Left renal pelvis (tissue), 4 donors: ENCODE measurements at regions not wholly inside any gene's neighbourhood (a gene's known extent, or its start where the extent isn't known, plus 50 kb on each side); places are given as distances from the start of the nearest gene placed in this dataset.
A peak's percentile ranks its signal among the peaks of the same experiment; 100 is the strongest.

Source experiments
- DNase-seq, 4 donors: peaks; one replicate each; pipeline ENCODE4 v3.0.0-alpha.2; 2013; ENCODE audit warnings: low read depth in 4 of 4, low spot score in 3 of 4

DNA sequence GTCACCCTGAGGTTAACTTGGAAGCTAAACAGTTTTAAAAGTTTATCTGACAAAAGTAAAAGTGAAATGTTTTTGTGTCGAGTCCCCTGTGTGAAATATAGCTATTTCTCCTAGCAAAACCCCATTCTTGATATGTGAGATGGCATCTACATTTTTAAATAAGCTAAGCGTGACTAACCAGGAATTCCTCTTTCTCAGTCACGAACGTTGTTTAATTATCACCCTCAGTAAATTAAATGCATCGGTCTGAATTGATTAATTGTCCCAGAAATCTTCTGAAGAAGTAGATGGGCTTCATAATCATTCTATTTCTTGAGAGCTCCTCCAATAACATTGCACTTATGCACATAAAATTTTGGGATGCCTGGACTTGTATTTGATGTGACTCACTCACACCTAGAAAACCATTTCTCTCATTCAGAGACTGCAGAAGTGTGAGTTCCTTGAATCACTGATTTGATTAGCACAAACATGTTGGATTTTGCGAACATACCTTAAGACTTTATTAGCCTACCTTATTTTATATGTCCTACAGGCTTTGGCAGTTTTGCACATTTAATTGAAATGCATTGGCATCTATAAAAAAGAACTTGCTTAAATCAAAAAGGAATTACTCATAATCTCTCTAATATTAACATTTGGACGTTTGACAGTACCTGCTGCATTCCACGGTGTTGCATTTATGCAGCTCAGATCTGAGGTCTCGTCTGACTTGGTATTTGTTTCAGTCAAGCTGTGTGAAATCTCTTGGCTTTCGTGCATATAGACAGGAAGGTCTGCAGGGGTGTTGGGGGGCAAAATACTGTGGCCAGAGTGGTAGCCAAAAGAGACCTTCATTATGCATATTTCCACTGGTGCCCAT is 475.2 kb downstream of the EPHA4 start:
- no peak for DNase-seq

DNA sequence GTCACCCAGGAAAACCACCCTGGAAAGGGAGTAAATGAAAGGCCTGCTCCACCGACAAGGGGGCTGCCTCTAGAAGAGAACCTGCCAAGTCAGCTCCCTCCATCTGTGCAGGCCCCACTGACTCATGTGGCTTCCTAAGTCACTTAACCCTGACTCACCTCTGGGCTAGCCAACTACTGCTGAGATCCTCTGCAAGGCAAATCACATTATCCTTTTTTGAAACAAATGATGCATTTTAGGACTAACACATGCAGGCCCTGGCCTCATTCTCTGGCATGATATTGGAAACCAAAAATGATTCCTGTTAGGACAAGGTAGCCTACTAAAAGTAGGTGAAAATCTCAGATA is 474.6 kb downstream of the EPHA4 start:
- DNase-seq, result no peak

DNA sequence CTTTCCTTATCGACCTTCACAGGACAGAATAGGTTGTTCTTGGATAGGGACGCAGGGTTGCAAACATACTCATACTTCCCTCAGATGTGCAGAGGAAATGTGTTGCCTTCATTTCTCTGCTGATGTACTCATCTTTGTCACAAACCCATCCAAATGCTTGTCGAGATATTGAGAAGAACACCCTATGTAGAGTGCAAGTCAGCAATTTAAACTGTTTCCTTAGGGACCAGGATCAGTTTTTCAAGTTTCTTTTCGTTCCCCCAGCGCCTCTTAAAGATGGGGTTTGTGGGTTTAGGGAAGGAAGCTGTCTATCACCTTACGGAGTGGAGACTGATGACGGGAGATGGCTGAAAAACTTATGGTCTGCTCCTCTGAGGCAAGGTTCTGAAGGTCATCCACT is 474.2 kb downstream of the EPHA4 start:
- DNase-seq, result no peak

DNA sequence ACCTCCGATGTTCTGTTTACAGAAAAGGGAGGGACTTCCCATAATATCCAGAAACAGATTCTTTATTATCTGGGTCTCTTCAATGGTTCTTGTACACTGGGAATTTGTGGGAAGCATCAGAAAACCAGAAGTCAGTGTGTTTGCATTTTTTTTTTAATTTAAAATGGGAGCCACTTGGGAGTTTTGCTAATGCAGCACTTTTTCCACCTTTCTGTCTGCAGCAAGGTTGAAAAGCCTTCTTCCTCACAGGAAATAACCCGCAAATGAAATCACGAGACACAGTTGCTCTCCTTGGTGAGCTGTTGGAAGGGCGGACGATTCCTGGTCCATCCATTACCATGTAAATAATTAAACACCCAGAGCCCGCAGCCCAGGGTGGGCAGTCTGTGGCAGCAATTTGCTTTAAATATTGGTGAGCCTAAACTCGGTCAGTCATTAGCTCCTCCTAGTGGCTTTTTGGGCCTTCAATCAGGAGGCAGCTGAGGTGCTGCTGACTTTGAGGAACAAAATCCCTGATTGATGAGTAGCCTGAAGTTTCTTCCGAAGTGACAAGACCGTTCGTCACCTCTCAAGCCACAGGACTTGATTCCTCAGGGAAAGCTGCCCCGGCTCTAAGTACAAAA is 471.5 kb downstream of the EPHA4 start:
- DNase-seq, result peak in 1 of 4 donors; percentile 27

DNA sequence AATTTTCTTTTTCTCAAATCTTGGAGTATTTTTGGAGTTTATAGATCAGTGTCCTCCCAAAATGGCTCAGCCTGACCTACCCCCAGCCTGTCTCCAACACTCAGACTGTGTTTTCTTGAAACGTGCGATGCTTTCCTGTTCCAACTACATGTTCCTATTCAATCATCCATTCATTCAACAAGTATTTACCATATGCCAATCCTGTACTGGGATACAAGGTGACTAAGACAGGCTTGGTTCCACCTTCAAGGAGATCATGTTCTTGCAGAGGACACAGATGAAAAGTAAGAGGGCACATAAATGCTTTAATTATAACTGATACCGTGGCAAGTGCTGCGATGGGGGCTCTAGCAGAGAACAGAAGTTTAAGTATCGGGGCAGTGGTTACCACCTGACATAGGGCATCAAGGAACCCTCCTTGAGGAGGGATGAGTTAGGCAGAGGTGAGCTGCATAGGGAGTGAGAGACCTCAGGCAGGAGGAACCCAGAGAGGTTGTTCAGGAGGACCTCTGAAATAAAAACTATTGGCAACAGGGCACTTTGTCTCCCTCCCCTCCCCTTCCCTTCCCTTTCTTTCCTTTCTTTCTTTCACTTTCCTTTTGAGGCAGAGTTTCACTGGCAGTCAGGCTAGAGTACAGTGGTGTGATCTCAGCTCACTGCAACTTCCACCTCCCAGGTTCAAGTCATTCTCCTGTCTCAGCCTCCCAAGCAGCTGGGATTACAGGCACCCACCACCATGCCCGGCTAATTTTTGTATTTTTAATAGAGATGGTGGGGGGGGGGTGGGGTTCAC is 469.0 kb downstream of the EPHA4 start:
- no peak for DNase-seq

DNA sequence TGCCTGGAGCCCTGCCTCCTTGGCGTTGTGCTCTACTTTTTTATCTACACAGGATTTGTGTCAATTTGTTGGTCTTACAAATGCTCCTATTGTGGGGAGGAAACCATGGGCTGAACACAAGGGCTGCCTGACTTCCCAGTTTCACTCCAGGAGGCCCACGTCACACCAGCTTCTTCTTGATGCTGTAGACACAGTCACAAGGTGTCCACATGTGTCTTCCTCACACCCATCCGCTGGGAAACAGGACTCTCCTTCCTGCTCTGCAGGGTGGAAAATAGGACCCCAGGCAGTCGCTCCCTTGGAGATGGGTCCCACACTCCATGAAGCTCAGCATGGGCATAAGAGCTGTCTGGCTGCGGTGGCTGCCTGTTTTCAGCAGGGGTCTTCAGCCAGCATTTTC is 468.2 kb downstream of the EPHA4 start:
- no peak for DNase-seq

DNA sequence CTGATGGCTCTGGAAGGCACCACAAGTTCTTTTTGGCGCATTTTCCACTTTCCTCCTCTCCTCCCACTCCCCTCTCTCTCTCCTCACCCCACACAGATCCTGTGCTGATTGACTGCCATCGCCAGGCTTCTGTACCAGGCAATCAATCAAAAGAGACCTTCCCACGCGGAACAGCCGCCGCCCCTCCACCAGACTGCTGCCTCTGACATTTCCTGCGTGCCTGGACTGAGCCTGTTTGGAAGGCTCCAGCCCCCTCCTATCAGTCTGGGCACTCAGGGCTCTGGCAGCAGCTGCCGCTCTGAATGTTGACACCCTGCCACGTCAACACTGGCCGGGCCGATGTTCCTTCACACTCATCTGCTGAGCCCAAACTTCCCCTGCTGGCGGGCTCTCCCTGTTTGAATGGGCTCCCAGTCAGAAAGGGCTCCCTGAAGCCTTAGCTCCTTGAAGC is 467.7 kb downstream of the EPHA4 start:
- DNase-seq, result no peak

DNA sequence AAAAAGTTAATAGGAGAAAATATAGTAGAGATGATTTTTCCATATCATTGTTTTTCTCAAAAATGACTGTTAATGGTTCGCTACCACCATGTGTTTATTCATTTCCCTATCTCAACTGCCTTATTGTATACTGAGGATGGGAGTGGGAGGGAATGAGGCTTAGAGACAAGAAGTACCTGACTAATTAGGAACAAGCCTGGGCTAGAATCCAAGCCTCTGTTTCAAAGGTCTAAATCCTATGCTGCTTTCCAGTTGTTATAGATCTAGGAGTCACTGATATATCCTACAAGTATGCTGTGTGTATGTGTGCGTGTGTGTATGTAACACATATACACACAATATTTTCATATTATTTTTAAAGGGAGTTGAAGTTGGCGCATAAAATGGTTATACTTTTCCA is 465.9 kb downstream of the EPHA4 start:
- DNase-seq, result no peak

DNA sequence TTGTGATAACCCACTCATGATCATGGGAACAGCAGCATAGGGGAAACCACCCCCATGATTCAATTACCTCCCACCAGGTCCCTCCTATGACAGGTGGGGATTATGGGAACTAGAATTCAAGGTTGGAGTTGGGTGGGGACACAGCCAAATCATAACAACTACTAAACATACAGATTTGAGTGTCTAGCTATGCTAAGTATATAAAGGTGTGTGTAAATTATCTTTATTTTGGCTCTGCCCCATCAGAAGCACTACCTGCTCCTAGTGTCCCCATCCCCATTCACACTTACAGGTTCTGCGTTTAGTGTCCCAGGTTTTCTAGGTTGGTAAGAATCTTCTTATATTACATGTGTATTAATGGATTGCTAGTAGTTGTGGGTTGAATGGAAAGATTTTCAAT is 464.7 kb downstream of the EPHA4 start:
- DNase-seq, result no peak

DNA sequence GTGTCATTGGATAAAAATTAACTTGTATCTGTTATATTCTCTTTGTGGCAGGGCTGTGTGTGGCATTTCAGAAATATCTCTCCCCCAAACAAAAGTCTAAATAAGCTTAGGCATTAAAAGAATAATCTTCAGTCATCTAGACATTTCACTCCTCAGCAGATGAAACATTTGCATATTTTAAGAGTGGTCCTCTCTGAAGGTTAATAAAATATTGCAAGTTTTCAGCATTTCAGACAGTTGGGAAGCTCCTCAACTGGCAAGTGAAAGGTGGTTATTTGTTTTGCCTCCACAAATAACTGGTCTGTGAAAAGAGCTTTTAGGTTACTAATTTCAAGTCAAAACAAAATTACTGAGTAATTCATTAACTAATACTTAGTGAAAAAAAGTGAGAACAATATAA is 462.6 kb downstream of the EPHA4 start:
- no peak for DNase-seq

DNA sequence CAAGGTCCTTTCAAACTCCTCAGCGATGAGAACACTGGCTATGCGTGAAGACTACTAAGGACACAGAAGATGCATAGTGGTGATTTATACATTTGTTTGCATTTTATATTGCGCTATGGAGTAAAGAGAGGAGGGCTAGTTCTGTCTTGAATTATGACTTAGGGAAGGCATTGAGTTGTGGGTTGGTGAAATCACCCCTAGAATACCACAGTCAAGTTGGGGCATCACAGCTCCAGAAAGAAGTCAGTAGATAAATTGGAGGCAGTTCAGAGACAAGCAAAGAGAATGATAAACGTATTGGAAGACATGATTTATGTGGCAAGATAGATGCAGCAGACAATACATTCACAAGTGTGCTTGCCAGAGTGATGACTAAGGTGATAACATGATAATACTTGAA is 460.4 kb downstream of the EPHA4 start:
- DNase-seq, result no peak

DNA sequence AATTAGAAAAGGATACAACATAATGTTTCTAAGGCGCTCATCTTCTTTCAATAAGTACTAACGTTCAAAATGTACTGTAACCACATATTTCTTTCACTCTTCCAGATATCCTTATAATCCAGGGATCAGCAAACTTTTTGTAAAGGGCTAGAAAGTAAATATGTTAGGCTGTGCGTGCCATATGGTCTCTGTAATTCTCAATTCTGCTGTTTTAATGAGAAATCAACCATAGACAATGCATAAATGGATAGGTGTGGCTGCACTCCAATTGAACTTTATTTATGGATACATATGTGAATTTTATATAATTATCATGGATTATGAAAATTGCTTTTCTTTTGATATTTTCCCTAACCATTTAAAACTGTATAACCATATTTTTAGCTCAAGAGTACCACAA is 459.4 kb downstream of the EPHA4 start:
- no peak for DNase-seq

DNA sequence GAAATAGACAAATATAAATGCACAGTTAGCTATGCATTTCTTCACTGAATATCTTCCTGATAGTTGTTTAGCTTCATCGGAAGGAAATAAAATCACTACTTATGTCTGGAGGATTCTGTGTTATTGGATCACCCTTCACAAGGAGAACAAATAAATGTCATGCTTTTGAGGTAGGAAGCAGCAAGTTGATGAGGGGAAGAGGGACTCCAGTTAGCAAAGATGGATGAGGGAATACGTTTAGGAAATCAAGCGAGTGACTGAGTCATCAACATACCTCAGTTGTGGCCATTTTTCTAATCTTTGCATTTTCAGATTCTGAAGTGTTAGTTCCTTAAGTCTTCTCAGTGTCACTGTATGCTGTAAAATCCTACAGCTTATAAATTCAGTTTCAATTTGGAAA is 456.2 kb downstream of the EPHA4 start:
- no peak for DNase-seq

DNA sequence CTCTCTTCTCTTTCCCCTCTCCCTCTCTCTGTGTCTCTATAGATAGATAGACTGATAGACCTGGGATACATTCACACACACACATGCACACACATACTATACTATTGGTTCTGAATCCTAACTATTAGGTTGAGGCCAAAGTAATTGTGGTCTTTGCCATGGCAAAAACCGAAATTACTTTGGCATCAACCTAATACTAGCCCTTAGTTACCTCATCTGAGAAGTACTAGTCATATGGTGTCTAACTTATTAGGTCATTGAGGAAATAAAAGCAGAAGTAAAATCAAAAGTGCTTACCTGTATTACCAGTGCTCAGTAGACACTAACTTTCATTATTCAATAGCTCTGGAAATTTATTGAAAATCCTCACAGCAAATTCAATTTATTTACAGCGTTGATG is 451.5 kb downstream of the EPHA4 start:
- DNase-seq, result no peak

DNA sequence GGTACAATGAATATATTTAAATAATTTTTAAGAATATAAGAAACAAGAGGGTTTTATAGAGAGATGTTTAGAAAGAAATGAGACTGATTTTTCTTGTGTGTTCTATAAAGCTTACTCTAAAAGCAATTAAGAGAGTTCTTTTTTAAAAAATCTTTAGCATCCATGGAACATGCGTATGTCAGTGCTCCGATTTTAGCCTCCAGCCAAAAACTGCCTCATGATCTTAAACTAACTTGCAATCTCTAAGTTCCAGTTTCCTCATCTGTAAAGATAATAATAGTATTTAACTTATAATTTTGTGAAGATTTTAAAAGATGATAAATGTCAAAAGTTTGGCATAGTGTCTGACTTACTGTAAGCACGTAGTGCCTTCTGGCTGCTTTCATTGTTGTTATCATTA is 448.7 kb downstream of the EPHA4 start:
- DNase-seq, result no peak

DNA sequence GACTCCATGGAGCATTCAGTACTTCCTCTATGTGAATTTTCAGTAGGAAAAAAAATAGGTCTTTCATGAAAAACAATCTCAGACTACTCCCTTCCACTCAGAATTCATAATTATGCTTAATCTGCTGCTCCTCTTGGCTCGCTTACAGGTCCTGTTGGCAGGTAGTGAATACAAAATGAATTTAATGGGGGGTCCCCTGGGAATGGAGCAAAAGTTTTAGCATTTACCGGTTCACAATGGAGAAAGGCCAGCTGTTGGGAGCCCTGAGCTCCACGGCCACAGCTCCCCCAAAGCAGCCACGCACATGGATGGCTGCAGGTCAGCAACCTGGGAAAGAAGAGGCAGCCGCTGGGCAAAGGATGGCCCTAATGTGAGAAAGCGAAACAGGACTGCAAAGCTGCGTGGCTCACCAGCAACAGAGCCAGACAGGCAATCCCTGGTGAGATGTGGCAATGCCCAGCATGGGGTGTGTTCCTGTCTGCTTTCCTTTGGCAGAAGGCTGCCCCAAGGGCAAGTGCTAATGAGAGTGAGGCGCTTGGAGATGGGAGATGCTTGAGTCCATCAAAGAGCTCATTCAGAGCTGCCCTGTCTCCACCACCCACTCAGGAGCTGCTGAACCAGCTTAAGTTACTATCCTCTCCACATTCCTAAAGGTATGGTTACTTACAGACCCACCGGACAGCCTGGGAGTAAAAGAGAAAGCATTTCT is 447.4 kb downstream of the EPHA4 start:
- no peak for DNase-seq

DNA sequence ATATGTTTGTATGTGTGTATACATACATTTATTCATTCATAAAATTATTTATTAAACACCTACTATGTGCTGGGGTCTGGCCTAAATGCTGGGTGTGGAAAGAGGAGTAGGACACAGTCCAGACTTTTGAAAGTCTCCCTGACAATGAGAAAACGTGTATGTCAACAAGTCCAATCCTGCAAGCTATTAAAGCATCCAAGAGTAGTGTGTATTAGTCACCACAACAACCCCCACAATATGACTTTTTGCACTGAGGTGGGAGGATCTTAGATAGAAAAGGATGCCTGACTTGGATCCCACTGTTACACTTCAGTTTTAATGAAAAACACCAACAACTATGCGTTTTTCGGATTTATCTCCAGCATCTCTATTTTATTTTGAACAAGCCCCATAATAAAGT is 446.4 kb downstream of the EPHA4 start:
- no peak for DNase-seq

DNA sequence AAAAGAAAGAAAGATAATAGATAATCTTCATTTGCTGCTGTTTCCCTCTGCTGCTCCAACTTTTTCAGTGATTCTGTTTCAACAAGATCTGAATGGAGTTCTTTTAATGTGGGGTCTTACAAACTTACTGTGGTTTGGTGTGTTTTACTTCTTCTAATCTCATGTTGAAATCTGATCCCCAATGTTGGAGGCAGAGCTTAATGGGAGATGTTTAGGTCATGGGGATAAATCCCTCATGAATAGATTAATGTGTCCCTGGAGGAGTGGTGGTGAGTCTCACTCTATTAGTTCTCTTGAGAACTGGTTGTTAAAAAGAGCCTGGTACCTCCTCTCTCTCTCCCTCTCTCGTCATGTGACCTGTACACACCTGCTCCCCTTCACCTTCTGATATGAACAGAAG is 442.4 kb downstream of the EPHA4 start:
- no peak for DNase-seq

DNA sequence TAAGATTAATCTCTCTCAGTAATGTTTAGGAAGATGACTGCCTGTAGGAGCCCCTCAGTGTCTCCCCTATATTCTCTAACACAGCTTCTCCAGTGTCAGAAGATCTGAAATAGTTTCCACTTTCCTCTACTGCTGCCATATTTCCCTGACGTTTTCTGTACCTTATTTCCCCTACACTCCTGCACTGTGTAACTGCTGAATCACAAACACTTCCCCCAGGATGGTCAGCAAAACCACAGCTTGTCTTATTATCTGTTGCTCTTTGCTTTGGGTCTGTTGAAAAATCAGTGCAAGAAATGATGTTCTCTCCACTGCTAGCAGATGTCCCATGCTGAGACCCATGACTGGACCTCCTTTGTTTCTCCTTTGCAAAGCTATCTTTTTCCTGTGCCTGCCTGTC is 441.7 kb downstream of the EPHA4 start:
- no peak for DNase-seq

DNA sequence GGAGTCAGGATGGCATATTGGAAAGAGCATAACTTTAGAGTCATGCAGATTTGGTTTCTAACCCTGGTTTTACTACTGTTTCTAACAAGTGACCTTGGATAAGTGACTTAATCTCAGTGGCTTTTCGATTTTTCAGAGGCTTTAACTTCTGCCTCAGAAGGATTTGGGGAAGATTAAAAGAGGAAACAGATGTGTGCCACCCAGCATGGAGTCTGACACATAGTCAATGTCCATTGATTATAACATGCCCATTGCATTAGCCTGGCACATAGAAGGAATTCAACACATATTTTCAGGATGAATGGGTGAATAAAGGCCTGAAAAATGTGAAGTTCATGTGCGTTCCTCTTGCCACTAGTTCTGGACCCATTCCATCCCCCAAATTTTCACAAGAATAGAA is 438.2 kb downstream of the EPHA4 start:
- no peak for DNase-seq

DNA sequence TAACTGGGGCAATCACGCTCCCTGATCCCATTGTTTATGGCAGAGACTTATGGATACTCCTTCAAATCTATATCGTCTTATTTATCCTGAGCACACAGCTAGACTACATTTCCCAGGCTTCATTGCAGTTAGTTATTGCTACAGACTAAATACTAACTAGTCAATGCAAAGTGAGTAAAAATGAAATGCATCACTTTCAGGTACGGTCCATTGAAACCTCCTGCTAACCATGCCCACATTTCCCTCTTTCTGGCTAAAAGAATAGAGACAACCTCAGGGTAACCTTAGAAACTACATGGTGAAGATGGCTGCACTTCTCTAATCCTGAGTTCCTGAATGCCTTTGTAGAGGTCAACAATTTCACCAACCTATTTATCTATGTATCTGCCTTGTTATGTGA is 437.4 kb downstream of the EPHA4 start:
- DNase-seq, result no peak
